Esophagus (tissue), 2 donors: ENCODE measurements at regions not wholly inside any gene's neighbourhood (a gene's known extent, or its start where the extent isn't known, plus 50 kb on each side); places are given as distances from the start of the nearest gene placed in this dataset.

Source experiments
- H3K27ac ChIP-seq, 2 donors: one replicate each; pipeline ENCODE4 v1.5.1; 2013; ENCODE audit warnings: low read depth in 2 of 2, mild to moderate bottlenecking in 2 of 2, inconsistent platforms in 1 of 2, low read length in 1 of 2, moderate library complexity in 1 of 2
- H3K27me3 ChIP-seq, 2 donors: one replicate each; pipeline ENCODE4 v1.6.1; 2013; ENCODE audit warnings: low read length in 2 of 2, control low read depth in 1 of 2, mild to moderate bottlenecking in 1 of 2; ENCODE audit not compliant: insufficient read depth in 2 of 2, control insufficient read depth in 1 of 2
- H3K36me3 ChIP-seq, 2 donors: one replicate each; pipeline ENCODE4 v1.6.1; 2013; ENCODE audit warnings: low read length in 1 of 2; ENCODE audit not compliant: control insufficient read depth in 2 of 2, insufficient read depth in 2 of 2
- H3K4me1 ChIP-seq, 2 donors: one replicate each; pipeline ENCODE4 v1.6.1; 2013; ENCODE audit warnings: low read length in 1 of 2; ENCODE audit not compliant: control insufficient read depth in 2 of 2, insufficient read depth in 2 of 2
- H3K4me3 ChIP-seq, 2 donors: one replicate each; pipeline ENCODE4 v1.5.1; 2013; ENCODE audit warnings: low read length in 2 of 2, mild to moderate bottlenecking in 2 of 2, low read depth in 1 of 2, moderate library complexity in 1 of 2
- H3K9me3 ChIP-seq, 2 donors: one replicate each; pipeline ENCODE4 v1.6.1; 2013; ENCODE audit warnings: mild to moderate bottlenecking in 2 of 2, low read depth in 1 of 2, low read length in 1 of 2, moderate library complexity in 1 of 2; ENCODE audit not compliant: control insufficient read depth in 2 of 2, insufficient read depth in 1 of 2
- WGBS, 2 donors: extraction: QIAGEN DNeasy Blood & Tissue Kit; methylation state at CpG; one replicate each; pipeline ENCODE4 v1.1.7; 2013; 5-methylcytosine and 5-hydroxymethylcytosine counted together
- donor health status: healthy with polysubstance abuse.
- donor health status: Bipolar disorder and iron deficiency.

DNA sequence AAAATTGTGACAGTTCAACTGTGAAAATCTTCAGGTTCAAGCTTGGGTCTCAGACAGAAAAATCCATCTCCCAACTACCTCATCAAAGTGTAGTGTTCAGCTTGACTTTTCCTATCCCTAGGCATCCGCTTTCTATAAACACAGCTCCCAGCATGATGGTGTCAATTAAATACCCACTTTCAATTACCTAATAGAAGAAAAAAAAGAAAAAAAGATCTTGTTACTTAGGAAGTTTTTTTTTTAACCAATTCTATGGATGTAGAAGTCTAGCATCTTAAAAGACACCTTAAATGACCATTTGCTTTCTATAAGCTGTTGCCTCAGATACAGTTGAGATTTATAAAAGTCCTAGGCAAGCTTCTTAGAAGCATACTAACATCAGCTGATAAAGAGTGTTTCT, 244.1 kb upstream of the MTNR1B start:
- no peaks in the 10 kb centered on the region for H3K27me3 ChIP-seq
- H3K4me1 ChIP-seq: no peaks in the 10 kb centered on the region
- no peak overlapping the region for H3K27ac ChIP-seq
- 90 to 96% methylated on average over 1 of the region's 1 CpG for WGBS, 2 donors
- no peaks in the 10 kb centered on the region for H3K36me3 ChIP-seq
- H3K4me3 ChIP-seq: no peak overlapping the region
- no peaks in the 10 kb centered on the region for H3K9me3 ChIP-seq

DNA sequence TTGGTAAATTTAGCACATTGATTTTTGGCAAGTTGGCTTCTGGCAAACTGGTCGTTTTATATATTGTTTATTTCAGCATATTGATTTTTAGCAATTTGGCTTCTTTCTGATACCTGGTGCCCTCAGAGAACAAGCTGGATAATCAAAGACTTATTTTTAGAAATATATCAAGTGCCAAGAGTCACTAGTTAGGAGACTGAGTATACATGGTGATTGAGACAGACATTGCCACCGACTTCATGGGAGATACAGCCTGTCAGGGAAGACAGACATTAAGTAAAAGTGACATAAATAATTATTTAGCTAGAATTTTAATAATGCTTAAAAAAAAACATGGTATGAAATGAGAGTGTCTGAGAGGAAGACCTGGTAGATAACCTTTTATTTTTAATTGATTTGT, 242.3 kb upstream of the MTNR1B start:
- WGBS, 2 donors: 66 to 75% methylated on average over 2 of the region's 2 CpGs
- no peaks in the 10 kb centered on the region for H3K4me1 ChIP-seq
- no peaks in the 10 kb centered on the region for H3K36me3 ChIP-seq
- no peaks in the 10 kb centered on the region for H3K27me3 ChIP-seq
- H3K27ac ChIP-seq: no peak overlapping the region
- no peak overlapping the region for H3K4me3 ChIP-seq
- no peaks in the 10 kb centered on the region for H3K9me3 ChIP-seq

DNA sequence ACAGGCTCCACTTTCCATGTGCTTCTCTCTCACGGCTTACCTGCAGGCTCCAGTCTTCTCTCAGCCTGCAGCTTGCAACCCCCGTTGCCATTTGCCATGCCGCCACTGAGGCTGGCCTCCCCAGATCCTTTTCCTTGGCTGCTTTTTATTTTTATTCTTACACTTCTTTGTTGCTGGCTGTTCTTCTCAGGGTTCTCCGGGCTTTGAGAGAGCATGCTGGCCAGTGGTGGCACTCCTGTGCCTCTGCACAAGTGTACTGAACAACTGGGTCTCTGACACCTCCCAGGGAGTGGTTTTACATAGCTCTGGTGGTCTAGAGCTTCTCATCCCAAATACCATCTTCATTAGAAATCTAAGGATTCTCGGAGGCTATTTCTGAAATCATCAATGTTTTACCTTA, 241.7 kb upstream of the MTNR1B start:
- Histone ChIP-seq H3K4me1 (no peaks in the 10 kb centered on the region), H3K4me3 (no peak overlapping the region), H3K9me3 (no peaks in the 10 kb centered on the region), H3K27me3 (no peaks in the 10 kb centered on the region), H3K27ac (no peak overlapping the region), H3K36me3 (no peaks in the 10 kb centered on the region)
- WGBS, 2 donors: 89 to 91% methylated on average over 5 of the region's 5 CpGs

DNA sequence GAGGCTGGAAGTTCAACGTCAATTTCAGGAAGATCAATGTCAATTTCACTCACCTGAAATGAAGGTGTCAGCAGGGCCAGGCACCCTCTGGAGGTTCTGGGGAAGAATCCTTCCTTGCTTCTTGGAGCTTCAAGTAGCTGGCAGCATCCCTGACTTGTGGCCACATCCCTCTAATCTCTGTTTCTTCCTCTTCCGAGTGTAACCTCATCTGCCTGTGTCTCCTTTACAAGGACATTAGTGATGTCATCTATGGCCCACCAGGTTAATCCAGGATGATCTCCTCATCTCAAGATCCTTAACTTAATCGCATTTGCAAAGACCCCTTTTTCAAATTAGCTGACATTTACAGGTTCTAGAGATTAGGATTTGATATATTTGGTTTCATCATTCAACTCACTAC, 240.8 kb upstream of the MTNR1B start:
- Histone ChIP-seq H3K4me1 (no peaks in the 10 kb centered on the region), H3K9me3 (no peaks in the 10 kb centered on the region), H3K4me3 (no peak overlapping the region), H3K27ac (no peak overlapping the region), H3K36me3 (no peaks in the 10 kb centered on the region), H3K27me3 (no peaks in the 10 kb centered on the region)
- 74 to 77% methylated on average over 3 of the region's 3 CpGs for WGBS, 2 donors

DNA sequence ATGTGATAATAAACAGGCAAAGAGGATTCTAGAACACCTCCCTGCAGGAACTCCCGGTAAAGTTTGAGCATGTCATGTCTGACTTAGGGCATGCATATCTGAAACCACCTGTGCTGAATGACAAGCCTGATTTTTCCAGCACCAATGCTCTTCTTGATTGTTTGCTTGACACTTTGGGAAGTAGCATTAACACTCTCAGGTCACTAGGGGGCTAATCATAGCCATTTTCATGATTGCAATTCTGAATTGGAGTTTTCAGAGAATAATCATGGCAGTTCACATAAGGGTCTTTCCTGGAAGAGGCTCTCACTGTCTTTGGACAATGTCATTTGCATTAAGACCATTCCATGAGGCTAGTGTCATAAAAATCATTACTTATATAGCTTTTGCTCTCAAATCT, 234.4 kb upstream of the MTNR1B start:
- H3K36me3 ChIP-seq: no peaks in the 10 kb centered on the region
- H3K27me3 ChIP-seq: no peaks in the 10 kb centered on the region
- no peaks in the 10 kb centered on the region for H3K9me3 ChIP-seq
- H3K27ac ChIP-seq: no peak overlapping the region
- H3K4me3 ChIP-seq: no peak overlapping the region
- 63 to 79% methylated on average over 1 of the region's 1 CpG for WGBS, 2 donors
- no peaks in the 10 kb centered on the region for H3K4me1 ChIP-seq

DNA sequence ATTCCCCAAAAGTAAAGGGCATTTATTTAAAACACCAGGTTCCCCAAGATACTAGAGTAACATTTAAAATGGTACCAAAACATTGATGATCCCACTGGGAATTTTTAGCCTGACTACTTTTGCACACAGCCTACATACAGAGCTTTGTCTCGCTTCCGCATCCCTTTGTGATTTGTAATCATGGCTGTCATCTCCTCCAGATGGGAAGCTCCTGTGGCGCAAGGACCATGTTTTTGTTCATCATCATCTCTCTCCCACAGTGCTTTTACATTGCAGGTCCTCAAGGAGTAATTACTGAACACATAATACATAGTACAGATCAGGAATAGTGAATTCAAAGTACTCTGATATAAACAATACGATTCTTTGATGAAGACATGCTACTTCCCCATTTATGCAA, 231.2 kb upstream of the MTNR1B start:
- no peaks in the 10 kb centered on the region for H3K27me3 ChIP-seq
- WGBS, 2 donors: 85 to 96% methylated on average over 4 of the region's 4 CpGs
- no peak overlapping the region for H3K4me3 ChIP-seq
- H3K9me3 ChIP-seq: no peaks in the 10 kb centered on the region
- no peak overlapping the region for H3K27ac ChIP-seq
- no peaks in the 10 kb centered on the region for H3K36me3 ChIP-seq
- no peaks in the 10 kb centered on the region for H3K4me1 ChIP-seq

DNA sequence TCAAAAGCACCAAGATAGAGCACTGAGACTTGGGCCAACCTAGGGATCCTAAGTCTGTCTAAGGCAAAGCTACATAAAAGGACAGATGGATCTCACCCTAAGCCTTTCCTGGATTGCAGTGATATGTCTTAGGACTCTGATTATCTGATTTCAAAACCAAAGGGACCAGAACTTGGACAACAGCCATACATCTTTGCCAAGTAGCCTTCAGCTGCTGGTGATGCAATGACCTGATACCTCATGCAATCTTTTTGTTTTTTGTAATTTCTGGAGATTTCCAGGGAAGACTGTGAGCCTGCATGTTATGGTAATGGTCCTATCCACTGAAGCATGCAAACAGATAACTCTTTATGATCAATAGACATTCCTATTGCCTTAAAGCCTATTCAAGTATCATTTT, 230.4 kb upstream of the MTNR1B start:
- no peak overlapping the region for H3K27ac ChIP-seq
- no peaks in the 10 kb centered on the region for H3K4me1 ChIP-seq
- H3K27me3 ChIP-seq: no peaks in the 10 kb centered on the region
- H3K9me3 ChIP-seq: no peaks in the 10 kb centered on the region
- no peak overlapping the region for H3K4me3 ChIP-seq
- H3K36me3 ChIP-seq: no peaks in the 10 kb centered on the region

DNA sequence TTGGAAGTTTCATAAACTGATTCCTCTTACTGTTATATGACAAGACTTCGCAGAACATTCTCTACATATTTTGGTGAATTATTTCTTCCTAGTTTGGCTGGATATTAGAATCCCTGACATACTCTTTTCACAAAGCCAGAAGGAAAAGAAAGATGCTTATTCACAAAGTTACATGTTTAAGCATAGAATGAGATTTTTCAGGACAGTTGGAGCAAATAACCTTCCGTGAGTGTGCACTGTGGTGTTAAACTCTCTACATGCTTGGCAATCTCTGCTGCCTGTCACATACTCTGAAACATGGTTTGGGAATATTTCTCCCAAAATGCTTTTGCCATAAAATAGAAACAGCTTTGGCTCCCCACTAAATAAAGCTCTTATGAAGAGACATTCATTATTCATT, 230.0 kb upstream of the MTNR1B start:
- 76 to 83% methylated on average over 2 of the region's 2 CpGs for WGBS, 2 donors

DNA sequence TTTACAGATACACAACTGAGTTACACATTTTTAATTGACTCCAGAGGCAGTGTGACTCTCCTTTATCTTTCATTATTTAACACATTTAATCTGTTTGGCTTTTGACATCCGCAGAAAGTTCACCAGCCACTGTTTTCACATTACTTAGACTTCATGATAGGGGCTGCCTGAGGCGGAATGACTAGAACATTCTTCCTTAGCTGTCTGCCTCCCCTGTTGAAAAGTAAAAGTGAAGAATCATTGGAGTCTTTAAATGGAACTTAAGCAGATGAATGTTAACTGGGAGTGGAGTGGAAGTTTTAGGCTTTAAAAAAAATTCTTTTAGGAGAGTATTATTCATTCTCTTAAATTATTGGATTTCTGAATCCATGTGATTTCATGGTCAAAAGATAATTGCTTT, 229.2 kb upstream of the MTNR1B start:
- no peak overlapping the region for H3K27ac ChIP-seq
- WGBS, 2 donors: 54 to 76% methylated on average over 2 of the region's 2 CpGs
- H3K27me3 ChIP-seq: no peaks in the 10 kb centered on the region
- no peaks in the 10 kb centered on the region for H3K36me3 ChIP-seq
- no peaks in the 10 kb centered on the region for H3K4me1 ChIP-seq
- no peaks in the 10 kb centered on the region for H3K9me3 ChIP-seq
- no peak overlapping the region for H3K4me3 ChIP-seq

More for the DNA sequence above, 230.0 kb upstream of the MTNR1B start:
- Histone ChIP-seq H3K27ac (no peak overlapping the region), H3K27me3 (no peaks in the 10 kb centered on the region), H3K4me3 (no peak overlapping the region), H3K4me1 (no peaks in the 10 kb centered on the region), H3K9me3 (no peaks in the 10 kb centered on the region), H3K36me3 (no peaks in the 10 kb centered on the region)

DNA sequence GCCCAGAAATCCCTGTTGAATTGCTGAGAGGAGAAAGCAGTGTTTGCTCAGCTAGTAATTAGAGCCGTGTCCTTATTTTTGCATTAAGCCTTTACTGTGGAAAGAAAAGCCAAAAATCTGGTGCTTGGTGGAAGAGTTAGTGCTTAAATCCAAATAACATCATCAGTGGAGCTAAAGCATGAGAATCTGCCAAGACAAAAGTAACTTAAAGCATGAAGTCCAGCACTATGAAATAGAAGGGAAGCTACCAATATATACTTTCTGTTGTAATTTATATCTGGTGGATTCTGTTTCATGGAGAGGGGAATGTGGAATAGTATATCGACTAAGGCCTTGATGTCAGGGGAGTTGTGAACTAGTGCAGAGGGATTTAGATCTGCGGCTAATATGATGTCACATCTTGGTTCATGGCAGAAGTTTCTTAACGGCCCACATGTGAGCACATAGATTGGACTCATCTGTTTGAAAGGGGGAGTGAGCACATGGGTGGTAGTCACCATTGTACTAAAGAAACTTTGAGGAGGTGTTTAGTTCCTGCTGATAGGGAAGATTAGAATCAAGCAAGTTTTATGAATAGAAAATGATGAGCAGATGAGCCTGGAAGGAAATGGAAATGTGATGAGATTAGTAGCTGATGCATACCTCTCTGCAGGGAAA, 224.4 kb upstream of the MTNR1B start:
- 78 to 81% methylated on average over 4 of the region's 4 CpGs for WGBS, 2 donors
- H3K4me3 ChIP-seq: no peak overlapping the region
- no peak overlapping the region for H3K27ac ChIP-seq
- no peaks in the 10 kb centered on the region for H3K36me3 ChIP-seq
- H3K4me1 ChIP-seq: no peaks in the 10 kb centered on the region
- H3K9me3 ChIP-seq: no peaks in the 10 kb centered on the region
- H3K27me3 ChIP-seq: no peaks in the 10 kb centered on the region
